Heart left ventricle (tissue), 13 donors: ENCODE measurements at regions not wholly inside any gene's neighbourhood (a gene's known extent, or its start where the extent isn't known, plus 50 kb on each side); places are given as distances from the start of the nearest gene placed in this dataset.

Experiments
- CTCF ChIP-seq, 12 donors: fragments of 200-600 bp; sonication (generic) in 4 of 12; IDR thresholded peaks; one replicate each; pipeline versions ENCODE4 v1.5.0 to v1.8.0; 2018 to 2022; ENCODE audit warnings: antibody characterized with exemption in 12 of 12, mild to moderate bottlenecking in 5 of 12
- POLR2A ChIP-seq, 2 donors: fragments of 450-650 bp; IDR thresholded peaks; one replicate each; pipeline ENCODE4 v1.6.1; 2017; ENCODE audit warnings: antibody characterized with exemption in 2 of 2, mild to moderate bottlenecking in 2 of 2, moderate library complexity in 2 of 2
- donor health status: ischemic (EF 13 %, LVEDD 7.1; RV severe dilation, severe dysfunction).
- donor health status: DM: no; HTN: yes; CAD: no.
- donor health status: DM: no; HTN: no; CAD: no.
- donor health status: ischemic (EF 25% LVEDD 6.9; RV normal size, moderate dysfunction).
- donor health status: ischemic (EF 25% LVEDD 5.7; RV mildly dilated, moderate dysfunction).
- donor health status: ischemic (EF 35%, LVEDD 5.7; RV mildly dilated, moderate dysfunction).
- donor health status: nonischemic (EF 11% LVEDD 7.7; RV severe dilation, severe dysfunction).
- donor health status: DM: yes; HTN: yes; CAD: no.
- donor health status: PGD.
- donor health status: ischemic (EF 29% LVEDD 5.4; RV normal size, mild dysfunction).
- donor health status: nonischemic (EF 23%, LVEDD 6.1; RV moderate dilation, normal function).

GRCh38 chr16:17780181-17780580, 309.4 kb upstream of the XYLT1 start:
- no peak for TF ChIP-seq POLR2A (IDR thresholded peaks at IDR 0.05)
- no peak for TF ChIP-seq CTCF (IDR thresholded peaks at IDR 0.05)
